ENCODE measurements at regions not wholly inside any gene's neighbourhood (a gene's known extent, or its start where the extent isn't known, plus 50 kb on each side); places are given as distances from the start of the nearest gene placed in this dataset.

DNA sequence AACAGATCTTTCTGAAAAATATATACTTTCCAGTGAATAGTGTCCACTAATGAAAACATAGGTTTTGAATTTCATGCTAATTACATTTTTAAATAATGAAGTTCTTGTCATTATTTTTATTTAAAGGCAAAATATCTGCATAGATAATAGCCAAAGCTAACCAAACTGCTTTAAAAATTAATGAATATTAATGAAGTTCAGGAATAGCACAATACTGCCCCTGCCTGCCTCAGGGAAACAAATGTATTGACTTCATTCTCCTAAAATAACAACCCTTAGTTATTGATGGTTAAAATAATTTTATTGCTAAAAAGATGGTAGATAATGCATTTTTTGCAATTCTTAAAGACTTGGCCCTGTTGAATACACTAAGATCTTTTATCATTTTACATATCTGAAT lies 103.6 kb upstream of the SSBP2 start:
- DNase-seq (ENCODE audit: low spot score): no peak
- in situ Hi-C loops (cut with MboI; ENCODE audit: low sequenced_read_pairs, unreplicated experiment): no loop called here
- TF ChIP-seq, protein P1, sequence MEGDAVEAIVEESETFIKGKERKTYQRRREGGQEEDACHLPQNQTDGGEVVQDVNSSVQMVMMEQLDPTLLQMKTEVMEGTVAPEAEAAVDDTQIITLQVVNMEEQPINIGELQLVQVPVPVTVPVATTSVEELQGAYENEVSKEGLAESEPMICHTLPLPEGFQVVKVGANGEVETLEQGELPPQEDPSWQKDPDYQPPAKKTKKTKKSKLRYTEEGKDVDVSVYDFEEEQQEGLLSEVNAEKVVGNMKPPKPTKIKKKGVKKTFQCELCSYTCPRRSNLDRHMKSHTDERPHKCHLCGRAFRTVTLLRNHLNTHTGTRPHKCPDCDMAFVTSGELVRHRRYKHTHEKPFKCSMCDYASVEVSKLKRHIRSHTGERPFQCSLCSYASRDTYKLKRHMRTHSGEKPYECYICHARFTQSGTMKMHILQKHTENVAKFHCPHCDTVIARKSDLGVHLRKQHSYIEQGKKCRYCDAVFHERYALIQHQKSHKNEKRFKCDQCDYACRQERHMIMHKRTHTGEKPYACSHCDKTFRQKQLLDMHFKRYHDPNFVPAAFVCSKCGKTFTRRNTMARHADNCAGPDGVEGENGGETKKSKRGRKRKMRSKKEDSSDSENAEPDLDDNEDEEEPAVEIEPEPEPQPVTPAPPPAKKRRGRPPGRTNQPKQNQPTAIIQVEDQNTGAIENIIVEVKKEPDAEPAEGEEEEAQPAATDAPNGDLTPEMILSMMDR (IDR thresholded peaks at IDR 0.05; ENCODE audit: borderline replicate concordance, control extremely low read depth, extremely low read depth, insufficient read depth, missing control alignments): peak; percentile 23

DNA sequence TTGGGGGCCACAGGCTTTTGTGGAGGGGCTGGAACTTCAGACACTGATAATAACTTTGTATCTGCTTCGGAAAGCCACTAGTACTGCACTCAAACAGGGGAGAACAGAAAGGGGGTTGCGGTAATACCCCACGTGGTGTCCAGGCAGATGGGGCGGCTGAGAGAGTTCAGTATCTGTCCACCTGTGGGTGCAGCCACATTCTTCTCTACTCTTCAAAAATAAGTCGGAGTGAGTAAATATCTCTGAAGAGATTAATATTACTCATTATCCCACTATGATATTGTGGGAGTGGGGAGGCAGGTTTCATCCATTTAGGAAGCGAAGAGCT lies 102.1 kb upstream of the SSBP2 start:
- in situ Hi-C loops (cut with MboI; ENCODE audit: low sequenced_read_pairs, unreplicated experiment): no loop called here
- TF ChIP-seq, protein P1 (IDR thresholded peaks at IDR 0.05; ENCODE audit: borderline replicate concordance, control extremely low read depth, extremely low read depth, insufficient read depth, missing control alignments): no peak
- no peak for DNase-seq (ENCODE audit: low spot score)

- in situ Hi-C loops (cut with MboI; ENCODE audit: low sequenced_read_pairs, unreplicated experiment): no loop called here
- peak; percentile 47 for DNase-seq (ENCODE audit: low spot score)
- TF ChIP-seq, protein P1 (IDR thresholded peaks at IDR 0.05; ENCODE audit: borderline replicate concordance, control extremely low read depth, extremely low read depth, insufficient read depth, missing control alignments): no peak
Observed at GRCh38 chr5:81852291-81853029, 101.6 kb upstream of the SSBP2 start.

DNA sequence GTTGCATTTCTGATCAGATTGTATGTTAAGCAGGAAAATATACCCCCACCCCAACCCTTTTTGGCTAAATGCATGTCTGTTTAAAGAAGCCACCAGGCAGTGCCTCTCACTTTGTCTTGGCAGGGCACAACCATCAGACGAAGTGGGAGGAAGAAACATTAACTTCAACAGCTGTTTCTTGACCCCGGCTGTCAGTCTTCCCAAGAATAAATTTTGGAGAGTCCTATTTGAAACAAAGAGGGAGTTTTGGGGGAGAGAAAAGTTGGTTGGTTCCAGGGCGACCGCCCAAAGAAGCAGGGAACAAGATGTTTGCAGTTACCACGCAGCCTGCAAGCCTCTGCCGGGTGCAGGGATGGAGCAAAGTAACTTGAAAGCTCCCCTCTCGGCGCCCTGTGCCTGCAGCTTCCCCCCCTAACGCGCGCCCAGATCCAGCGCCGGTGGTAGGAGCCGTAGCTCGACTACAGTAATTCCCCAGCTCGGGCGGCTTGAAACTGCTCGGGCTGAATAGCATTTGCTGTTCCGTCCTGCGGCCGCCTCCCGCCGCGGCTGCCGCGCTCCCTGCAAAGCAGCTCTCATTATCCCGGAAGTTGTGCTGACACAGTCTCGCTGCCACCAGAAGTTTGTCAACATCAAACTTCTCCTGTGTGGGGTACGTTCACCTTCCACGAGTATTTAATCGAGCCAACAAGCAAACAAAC lies 100.7 kb upstream of the SSBP2 start:
- TF ChIP-seq, protein P1 (IDR thresholded peaks at IDR 0.05; ENCODE audit: borderline replicate concordance, control extremely low read depth, extremely low read depth, insufficient read depth, missing control alignments): no peak
- in situ Hi-C loops (cut with MboI; ENCODE audit: low sequenced_read_pairs, unreplicated experiment): no loop called here
- DNase-seq (ENCODE audit: low spot score): peak; percentile 91

GRCh38 chr5:81850501-81851357 lies 99.8 kb upstream of the SSBP2 start:
- DNase-seq (ENCODE audit: low spot score): no peak
- in situ Hi-C loops (cut with MboI; ENCODE audit: low sequenced_read_pairs, unreplicated experiment): no loop called here
- TF ChIP-seq, protein P1 (IDR thresholded peaks at IDR 0.05; ENCODE audit: borderline replicate concordance, control extremely low read depth, extremely low read depth, insufficient read depth, missing control alignments): no peak

DNA sequence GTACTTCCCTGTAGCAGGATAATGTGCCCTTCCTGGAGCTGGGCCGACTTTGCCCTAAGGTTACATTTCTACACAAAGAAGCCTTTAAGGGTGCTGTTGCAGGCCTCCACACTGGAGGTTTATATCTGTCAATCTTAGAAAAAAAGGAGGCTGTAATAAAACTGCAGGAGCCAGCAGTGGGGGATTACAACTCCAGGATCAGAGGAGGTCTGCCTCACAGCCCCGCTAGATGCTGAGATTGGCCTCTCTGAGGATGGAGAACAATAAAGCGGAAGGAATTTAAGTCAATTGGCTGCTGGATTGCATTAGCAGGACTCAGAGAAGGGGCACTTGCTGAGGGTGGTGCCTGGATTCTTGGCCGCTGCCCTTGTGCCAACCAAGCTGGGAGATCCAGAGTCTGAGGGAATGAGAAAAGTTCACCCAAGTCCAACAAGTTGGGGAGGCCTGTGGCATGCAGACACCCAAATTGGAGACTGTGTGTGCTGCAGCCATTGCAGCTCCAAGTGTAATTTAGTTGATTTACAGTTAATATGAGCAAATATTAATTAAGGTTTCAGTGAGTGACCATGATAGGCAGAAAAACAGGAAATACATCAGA lies 99.0 kb upstream of the SSBP2 start:
- TF ChIP-seq, protein P1 (IDR thresholded peaks at IDR 0.05; ENCODE audit: borderline replicate concordance, control extremely low read depth, extremely low read depth, insufficient read depth, missing control alignments): no peak
- no peak for DNase-seq (ENCODE audit: low spot score)
- in situ Hi-C loops (cut with MboI; ENCODE audit: low sequenced_read_pairs, unreplicated experiment): loop anchor here (10.0 kb wide), 2 partner anchors 95 to 345 kb away; partner anchors contain the start of gene SSBP2
